ENCODE measurements at regions not wholly inside any gene's neighbourhood (a gene's known extent, or its start where the extent isn't known, plus 50 kb on each side); places are given as distances from the start of the nearest gene placed in this dataset.

DNA sequence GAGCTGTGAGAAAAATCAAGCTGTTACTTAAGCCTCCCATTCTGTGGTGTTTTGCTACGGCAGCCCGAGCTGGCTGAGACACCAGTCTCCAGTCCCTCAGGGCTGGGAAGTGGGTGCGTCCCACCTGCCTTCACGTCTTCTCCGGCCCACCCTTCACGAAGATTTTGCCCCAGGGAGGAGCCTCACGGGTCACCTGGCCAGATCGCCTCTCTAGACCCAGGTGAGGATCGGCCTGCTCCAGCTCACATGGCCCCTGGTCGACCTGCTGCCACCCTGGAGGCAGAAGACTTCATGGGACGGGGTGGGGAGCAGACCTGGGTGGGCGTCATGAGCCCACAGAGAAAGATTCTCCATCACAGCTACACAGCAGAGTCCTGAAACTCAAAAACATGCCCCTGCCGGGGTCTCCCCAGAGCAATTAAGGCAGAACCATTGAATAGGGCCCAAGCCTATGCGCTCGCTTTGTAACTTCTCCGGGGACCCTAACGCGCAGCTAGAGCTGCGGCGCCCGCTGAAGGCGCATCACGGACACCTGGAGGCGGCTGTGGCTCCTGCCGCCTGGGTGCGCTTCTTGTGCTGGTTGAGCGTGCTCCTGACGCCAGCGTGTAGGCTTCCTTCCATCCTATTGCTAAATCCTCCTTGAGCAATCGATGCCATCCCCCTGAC lies 92.6 kb upstream of the ALDH1A3 start:
- no peak for DNase-seq (ENCODE audit: low spot score)
- H3K27me3 Mint-ChIP-seq (ENCODE audit: unreplicated experiment) = peaks cover 4% of the 10 kb centered on the region
- no peaks in the 10 kb centered on the region for H3K9me3 Mint-ChIP-seq (ENCODE audit: unreplicated experiment)
- H3K27ac Mint-ChIP-seq (ENCODE audit: unreplicated experiment) = no peak overlapping the region
- TF ChIP-seq, protein P1, sequence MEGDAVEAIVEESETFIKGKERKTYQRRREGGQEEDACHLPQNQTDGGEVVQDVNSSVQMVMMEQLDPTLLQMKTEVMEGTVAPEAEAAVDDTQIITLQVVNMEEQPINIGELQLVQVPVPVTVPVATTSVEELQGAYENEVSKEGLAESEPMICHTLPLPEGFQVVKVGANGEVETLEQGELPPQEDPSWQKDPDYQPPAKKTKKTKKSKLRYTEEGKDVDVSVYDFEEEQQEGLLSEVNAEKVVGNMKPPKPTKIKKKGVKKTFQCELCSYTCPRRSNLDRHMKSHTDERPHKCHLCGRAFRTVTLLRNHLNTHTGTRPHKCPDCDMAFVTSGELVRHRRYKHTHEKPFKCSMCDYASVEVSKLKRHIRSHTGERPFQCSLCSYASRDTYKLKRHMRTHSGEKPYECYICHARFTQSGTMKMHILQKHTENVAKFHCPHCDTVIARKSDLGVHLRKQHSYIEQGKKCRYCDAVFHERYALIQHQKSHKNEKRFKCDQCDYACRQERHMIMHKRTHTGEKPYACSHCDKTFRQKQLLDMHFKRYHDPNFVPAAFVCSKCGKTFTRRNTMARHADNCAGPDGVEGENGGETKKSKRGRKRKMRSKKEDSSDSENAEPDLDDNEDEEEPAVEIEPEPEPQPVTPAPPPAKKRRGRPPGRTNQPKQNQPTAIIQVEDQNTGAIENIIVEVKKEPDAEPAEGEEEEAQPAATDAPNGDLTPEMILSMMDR (IDR thresholded peaks at IDR 0.05; ENCODE audit: unreplicated experiment) = no peak
- no peaks in the 10 kb centered on the region for H3K36me3 Mint-ChIP-seq (ENCODE audit: low read depth, unreplicated experiment)
- no peak overlapping the region for H3K4me3 Mint-ChIP-seq (ENCODE audit: unreplicated experiment)
- H3K4me1 Mint-ChIP-seq (ENCODE audit: unreplicated experiment) = peaks cover 5% of the 10 kb centered on the region

DNA sequence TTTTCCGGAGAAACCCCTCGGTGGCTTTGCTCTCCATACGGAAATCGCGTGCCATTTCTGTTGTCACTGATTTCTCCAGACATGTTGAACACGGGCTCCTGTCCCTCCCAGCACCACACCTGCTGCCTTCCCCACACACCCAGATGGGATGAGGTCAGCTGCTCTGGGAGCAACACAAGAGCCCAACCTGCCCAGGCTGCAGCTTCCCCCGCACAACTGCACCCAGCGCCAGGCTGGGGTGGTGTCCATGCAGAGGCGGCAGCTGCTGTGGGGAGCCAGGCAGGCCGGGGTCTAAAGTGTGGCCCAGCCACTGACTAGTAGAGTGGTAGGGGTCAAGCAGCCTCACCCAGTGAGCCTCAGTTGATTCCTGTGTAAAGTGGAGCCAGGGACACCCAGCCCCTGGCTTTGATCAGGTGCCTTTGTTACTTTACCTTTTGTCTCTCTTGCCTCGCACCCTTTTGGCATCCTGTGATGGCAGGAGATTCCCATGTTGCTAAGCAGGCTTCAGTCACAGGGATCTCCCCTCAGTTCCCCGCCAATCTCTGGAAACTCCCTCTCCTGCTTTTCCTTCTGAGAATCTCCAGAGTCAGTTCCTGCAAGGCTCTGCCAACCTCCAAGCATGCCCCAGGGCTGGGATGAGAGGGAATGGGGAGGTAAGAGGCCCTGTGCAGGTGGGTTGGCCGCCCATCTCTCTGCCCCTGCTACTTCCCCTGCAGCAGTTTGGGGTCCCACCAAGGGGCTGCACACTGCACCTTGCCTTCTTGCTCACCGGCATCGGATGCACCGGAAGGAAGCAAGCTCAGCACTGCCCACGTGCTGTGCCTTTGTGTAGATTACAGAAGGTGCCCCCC lies 91.8 kb upstream of the ALDH1A3 start:
- DNase-seq (ENCODE audit: low spot score) = no peak
- Mint-ChIP-seq H3K4me1 (ENCODE audit: unreplicated experiment) (peaks cover 5% of the 10 kb centered on the region), H3K27me3 (ENCODE audit: unreplicated experiment) (peaks cover 4% of the 10 kb centered on the region), H3K4me3 (ENCODE audit: unreplicated experiment) (no peak overlapping the region), H3K36me3 (ENCODE audit: low read depth, unreplicated experiment) (no peaks in the 10 kb centered on the region), H3K9me3 (ENCODE audit: unreplicated experiment) (no peaks in the 10 kb centered on the region), H3K27ac (ENCODE audit: unreplicated experiment) (no peak overlapping the region)
- TF ChIP-seq, protein P1 (IDR thresholded peaks at IDR 0.05; ENCODE audit: unreplicated experiment) = no peak

DNA sequence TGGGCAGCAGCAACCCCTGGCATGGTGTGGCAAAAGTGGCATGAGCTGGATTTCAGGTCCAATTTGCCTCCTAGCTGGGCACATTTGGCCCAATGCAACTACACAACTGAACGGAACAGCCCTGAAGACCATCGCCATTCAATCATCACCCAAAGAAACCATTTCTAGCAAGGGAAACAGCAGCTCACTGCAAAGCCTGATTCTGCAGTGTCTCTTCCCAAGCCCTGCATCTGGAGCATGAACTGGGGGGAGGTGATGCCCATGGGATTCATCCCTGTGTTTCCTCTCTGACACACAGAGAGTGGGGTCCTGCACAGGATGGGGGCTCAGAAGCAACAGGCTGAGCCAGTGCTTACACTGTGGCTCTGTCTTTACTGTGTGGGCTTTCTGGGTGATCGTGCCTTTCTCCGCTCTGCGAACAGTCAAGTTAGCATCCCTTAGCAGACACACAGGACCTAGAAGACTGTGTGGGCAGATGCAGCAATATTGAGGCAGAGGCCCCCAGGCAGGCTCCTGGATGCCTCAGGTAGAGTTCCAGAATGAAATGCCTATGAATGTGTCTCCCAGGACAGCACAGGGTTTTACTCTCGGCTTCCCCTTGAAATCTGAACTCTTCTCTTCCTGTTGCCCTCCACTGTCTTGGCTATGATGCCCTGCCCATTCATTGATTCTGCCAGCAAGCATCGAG lies 91.1 kb upstream of the ALDH1A3 start:
- Mint-ChIP-seq H3K36me3 (ENCODE audit: low read depth, unreplicated experiment) (no peaks in the 10 kb centered on the region), H3K4me3 (ENCODE audit: unreplicated experiment) (no peak overlapping the region), H3K27ac (ENCODE audit: unreplicated experiment) (no peak overlapping the region), H3K4me1 (ENCODE audit: unreplicated experiment) (peaks cover 4% of the 10 kb centered on the region), H3K27me3 (ENCODE audit: unreplicated experiment) (peaks cover 4% of the 10 kb centered on the region), H3K9me3 (ENCODE audit: unreplicated experiment) (no peaks in the 10 kb centered on the region)
- TF ChIP-seq, protein P1 (IDR thresholded peaks at IDR 0.05; ENCODE audit: unreplicated experiment) = no peak
- DNase-seq (ENCODE audit: low spot score) = no peak

DNA sequence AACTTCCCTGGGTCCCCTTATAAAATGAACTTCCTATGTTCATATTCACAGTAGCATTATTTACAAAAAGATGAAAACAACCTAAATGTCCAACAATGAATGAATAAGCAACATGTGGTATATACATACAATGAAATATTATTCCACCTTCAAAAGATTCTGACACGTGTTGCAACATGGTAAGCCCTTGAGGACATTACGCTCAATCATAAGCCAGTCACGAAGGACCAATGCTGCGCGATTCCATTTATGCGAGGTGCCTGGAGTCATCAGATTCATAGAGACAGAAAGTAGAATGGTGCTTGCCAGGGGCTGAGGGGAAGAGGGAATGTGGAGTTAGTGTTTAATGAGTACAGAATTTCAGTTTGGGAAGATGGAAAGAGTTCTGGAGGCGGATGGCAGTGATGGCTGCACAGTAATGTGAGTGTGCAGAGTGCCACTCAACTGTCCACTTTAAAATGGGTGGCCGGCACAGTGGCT lies 88.8 kb upstream of the ALDH1A3 start:
- no peak for DNase-seq (ENCODE audit: low spot score)
- no peaks in the 10 kb centered on the region for H3K9me3 Mint-ChIP-seq (ENCODE audit: unreplicated experiment)
- peaks cover 7% of the 10 kb centered on the region for H3K36me3 Mint-ChIP-seq (ENCODE audit: low read depth, unreplicated experiment)
- no peaks in the 10 kb centered on the region for H3K4me1 Mint-ChIP-seq (ENCODE audit: unreplicated experiment)
- TF ChIP-seq, protein P1 (IDR thresholded peaks at IDR 0.05; ENCODE audit: unreplicated experiment) = no peak
- H3K4me3 Mint-ChIP-seq (ENCODE audit: unreplicated experiment) = no peak overlapping the region
- H3K27me3 Mint-ChIP-seq (ENCODE audit: unreplicated experiment) = peaks cover 4% of the 10 kb centered on the region
- no peak overlapping the region for H3K27ac Mint-ChIP-seq (ENCODE audit: unreplicated experiment)

Data from endothelial cell (in vitro differentiated cells).